GM12878 (cell line): ENCODE measurements at regions not wholly inside any gene's neighbourhood (a gene's known extent, or its start where the extent isn't known, plus 50 kb on each side); places are given as distances from the start of the nearest gene placed in this dataset.

Source experiments
- ATAC-seq: fragments of 200-7000 bp; cut with Tn5 transposase; 3 replicates; pipeline ENCODE4 v1.9.1; 2020; ENCODE audit warnings: mild to moderate bottlenecking, moderate library complexity
- BruUV-seq: library from RNA; stranded (reverse); fragments of 400-500 nt; replicated peaks from 2 replicates; lab custom pipeline; 2021; lab: Mats Ljungman, UMichigan
- CTCF ChIA-PET: fragments of 300-600 bp; sonication (Branson Sonifier 250); formaldehyde crosslinking; extraction: SDS; loops from one replicate; lab custom pipeline; 2021; ENCODE audit warnings: inconsistent platforms; lab: Yijun Ruan, JAX
- POLR2A ChIA-PET: fragments of 350-600 bp; formaldehyde crosslinking; extraction: SDS; loops from one replicate; lab custom pipeline; 2021; ENCODE audit warnings: inconsistent platforms; lab: Charles Lee
- RAD21 ChIA-PET: fragments of 300-600 bp; sonication (Branson Sonifier 250); formaldehyde crosslinking; loops from one replicate; lab custom pipeline; 2023; ENCODE audit warnings: antibody characterized with exemption; ENCODE audit not compliant: unreplicated experiment; lab: Charles Lee
- SMC1A ChIA-PET: fragments of 300-600 bp; sonication (Branson Sonifier 250); formaldehyde crosslinking; loops from one replicate; lab custom pipeline; 2023; ENCODE audit not compliant: unreplicated experiment, uncharacterized antibody; lab: Charles Lee
- DNase-seq: peaks from one replicate; pipeline ENCODE4 v3.0.0-alpha.2; 2011; ENCODE audit warnings: low read depth, low spot score
- FAIRE-seq: peaks from 3 replicates; lab custom pipeline; 2011; peaks lifted over from hg19 to GRCh38; lab: Jason Lieb, UNC
- H2AFZ ChIP-seq: 2 replicates; pipeline ENCODE4 v1.6.0; 2011; ENCODE audit warnings: low read depth, low read length, control low read depth; ENCODE audit not compliant: control insufficient read depth
- H3K27ac ChIP-seq: 2 replicates; pipeline ENCODE4 v1.5.1; 2011; ENCODE audit warnings: control low read depth; ENCODE audit not compliant: control insufficient read depth, insufficient read depth
- H3K27me3 ChIP-seq, 2 experiments: replicated peaks in 1 of 2; 2 replicates each; pipeline versions ENCODE4 v1.6.0 to v1.6.1; 2011; ENCODE audit warnings: low read length in 1 of 2; ENCODE audit not compliant: control insufficient read depth in 2 of 2, insufficient read depth in 2 of 2
- H3K36me3 ChIP-seq, 2 experiments: 2 replicates each; pipeline ENCODE4 v1.5.1; 2011; ENCODE audit warnings: low read length in 1 of 2; ENCODE audit not compliant: control insufficient read depth in 2 of 2, insufficient read depth in 2 of 2
- H3K4me1 ChIP-seq: 2 replicates; pipeline ENCODE4 v1.6.1; 2011; ENCODE audit warnings: mild to moderate bottlenecking, low read length, moderate library complexity, mixed read lengths; ENCODE audit not compliant: control insufficient read depth, insufficient read depth
- H3K4me2 ChIP-seq: 2 replicates; pipeline ENCODE4 v1.6.0; 2011; ENCODE audit warnings: control low read depth; ENCODE audit not compliant: control insufficient read depth, insufficient read depth
- H3K4me3 ChIP-seq: fragments of 200-600 bp; sonication (generic); 2 replicates; pipeline ENCODE4 v1.5.1; 2016
- H3K79me2 ChIP-seq: 2 replicates; pipeline ENCODE4 v1.6.0; 2011; ENCODE audit warnings: low read length; ENCODE audit not compliant: control insufficient read depth, insufficient read depth
- H3K9ac ChIP-seq: 2 replicates; pipeline ENCODE4 v1.8.0; 2011; ENCODE audit warnings: low read length, control low read depth, mixed read lengths; ENCODE audit not compliant: control insufficient read depth, insufficient read depth
- H3K9me3 ChIP-seq: replicated peaks from 3 replicates; pipeline ENCODE4 v1.5.1; 2011; ENCODE audit warnings: mild to moderate bottlenecking, low read length; ENCODE audit not compliant: control insufficient read depth, insufficient read depth
- H4K20me1 ChIP-seq: 2 replicates; pipeline ENCODE4 v1.6.0; 2011; ENCODE audit not compliant: control insufficient read depth, insufficient read depth
- BACH1 ChIP-seq: fragments of 450-650 bp; IDR thresholded peaks from 2 replicates; pipeline ENCODE4 v1.6.1; 2017; ENCODE audit warnings: mild to moderate bottlenecking, borderline replicate concordance
- CBX5 ChIP-seq: sonication (generic); IDR thresholded peaks from 2 replicates; pipeline ENCODE4 v1.6.1; 2016; ENCODE audit warnings: low read depth, moderate library complexity, mild to moderate bottlenecking, inconsistent platforms
- CHD1 ChIP-seq: IDR thresholded peaks from 2 replicates; pipeline ENCODE4 v1.6.1; 2012; ENCODE audit warnings: low read depth, low read length, improper control_type of control experiment
- EGR1 ChIP-seq, 2 experiments: IDR thresholded peaks; 1 replicate in 1 of 2; 2 replicates in 1 of 2; pipeline ENCODE4 v1.6.1; 2011 to 2012; ENCODE audit warnings: low read depth in 2 of 2, low read length in 2 of 2, borderline replicate concordance in 1 of 2, mild to moderate bottlenecking in 1 of 2, moderate library complexity in 1 of 2
- NBN ChIP-seq: fragments of 450-650 bp; IDR thresholded peaks from 2 replicates; pipeline ENCODE4 v1.6.1; 2016
- NR2F1 ChIP-seq: fragments of 450-650 bp; conservative IDR thresholded peaks from 2 replicates; pipeline ENCODE4 v1.6.1; 2017; ENCODE audit warnings: mild to moderate bottlenecking
- RCOR1 ChIP-seq: conservative IDR thresholded peaks from 2 replicates; pipeline ENCODE4 v1.6.1; 2012; ENCODE audit warnings: low read depth, low read length, improper control_type of control experiment
- SMAD1 ChIP-seq: fragments of 450-650 bp; IDR thresholded peaks from 2 replicates; pipeline ENCODE4 v1.6.1; 2018; ENCODE audit warnings: mild to moderate bottlenecking, low read depth; ENCODE audit not compliant: partially characterized antibody
- SUPT20H ChIP-seq: IDR thresholded peaks from 2 replicates; pipeline ENCODE4 v1.6.1; 2011; ENCODE audit warnings: low read depth, mild to moderate bottlenecking, low read length, moderate library complexity, borderline replicate concordance; ENCODE audit not compliant: control insufficient read depth
- ZNF207 ChIP-seq: fragments of 450-650 bp; IDR thresholded peaks from 2 replicates; pipeline ENCODE4 v1.6.1; 2014; ENCODE audit warnings: antibody characterized with exemption, mild to moderate bottlenecking, borderline replicate concordance
- ZNF622 ChIP-seq: fragments of 450-650 bp; IDR thresholded peaks from 2 replicates; pipeline ENCODE4 v1.6.1; 2017; ENCODE audit warnings: mild to moderate bottlenecking, inconsistent platforms
- WGBS: methylation state at CpG from one replicate; pipeline ENCODE4 v1.1.6; 2016; ENCODE audit warnings: low lambda C conversion rate; ENCODE audit not compliant: insufficient replicate concordance, insufficient coverage; ENCODE audit errors: missing lambda C conversion rate; 5-methylcytosine and 5-hydroxymethylcytosine counted together
- in situ Hi-C: fragments of 300-500 bp; cut with MboI; formaldehyde crosslinking; loops from 9 replicates; pipeline ENCODE4 v1.14.3; 2018; ENCODE audit warnings: mixed read lengths
- intact Hi-C: fragments of 100-400 bp; cut with micrococcal nuclease; formaldehyde crosslinking; loops from one replicate; pipeline ENCODE4 v1.14.2; 2022; ENCODE audit not compliant: unreplicated experiment
- TF ChIP-seq, protein P1 (sequence below): IDR thresholded peaks from 2 replicates; pipeline ENCODE4 v1.6.1; 2012; ENCODE audit warnings: improper control_type of control experiment, low read depth, low read length; ENCODE audit not compliant: insufficient replicate concordance
- TF ChIP-seq, protein P2 (sequence below): fragments of 450-650 bp; conservative IDR thresholded peaks from 2 replicates; pipeline ENCODE4 v1.6.1; 2017; ENCODE audit warnings: mild to moderate bottlenecking, moderate library complexity
- TF ChIP-seq, protein P3 (sequence below): IDR thresholded peaks from 2 replicates; pipeline ENCODE4 v1.6.1; 2011; ENCODE audit warnings: mild to moderate bottlenecking, low read depth, low read length, moderate library complexity; ENCODE audit not compliant: insufficient replicate concordance

DNA sequence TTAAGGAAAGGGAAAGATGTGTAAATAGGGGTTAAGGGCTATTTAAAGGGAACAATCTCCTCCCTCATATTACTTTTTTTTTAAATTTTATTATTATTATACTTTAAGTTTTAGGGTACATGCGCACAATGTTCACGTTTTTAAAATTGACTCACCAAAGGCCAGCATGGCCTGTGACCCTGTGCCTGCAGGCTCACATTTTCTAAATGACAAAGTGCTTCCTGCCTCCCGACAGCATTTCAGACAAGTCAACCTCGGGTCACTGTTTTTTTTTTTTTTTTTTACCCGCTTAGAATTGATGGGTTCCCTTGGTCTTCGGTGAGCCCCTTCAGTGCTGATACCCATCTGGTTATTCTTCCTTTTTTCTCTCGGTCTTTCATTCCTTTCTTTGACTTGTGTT is 70.4 kb upstream of the SCAF4 start (continued):
- TF ChIP-seq, protein P1, sequence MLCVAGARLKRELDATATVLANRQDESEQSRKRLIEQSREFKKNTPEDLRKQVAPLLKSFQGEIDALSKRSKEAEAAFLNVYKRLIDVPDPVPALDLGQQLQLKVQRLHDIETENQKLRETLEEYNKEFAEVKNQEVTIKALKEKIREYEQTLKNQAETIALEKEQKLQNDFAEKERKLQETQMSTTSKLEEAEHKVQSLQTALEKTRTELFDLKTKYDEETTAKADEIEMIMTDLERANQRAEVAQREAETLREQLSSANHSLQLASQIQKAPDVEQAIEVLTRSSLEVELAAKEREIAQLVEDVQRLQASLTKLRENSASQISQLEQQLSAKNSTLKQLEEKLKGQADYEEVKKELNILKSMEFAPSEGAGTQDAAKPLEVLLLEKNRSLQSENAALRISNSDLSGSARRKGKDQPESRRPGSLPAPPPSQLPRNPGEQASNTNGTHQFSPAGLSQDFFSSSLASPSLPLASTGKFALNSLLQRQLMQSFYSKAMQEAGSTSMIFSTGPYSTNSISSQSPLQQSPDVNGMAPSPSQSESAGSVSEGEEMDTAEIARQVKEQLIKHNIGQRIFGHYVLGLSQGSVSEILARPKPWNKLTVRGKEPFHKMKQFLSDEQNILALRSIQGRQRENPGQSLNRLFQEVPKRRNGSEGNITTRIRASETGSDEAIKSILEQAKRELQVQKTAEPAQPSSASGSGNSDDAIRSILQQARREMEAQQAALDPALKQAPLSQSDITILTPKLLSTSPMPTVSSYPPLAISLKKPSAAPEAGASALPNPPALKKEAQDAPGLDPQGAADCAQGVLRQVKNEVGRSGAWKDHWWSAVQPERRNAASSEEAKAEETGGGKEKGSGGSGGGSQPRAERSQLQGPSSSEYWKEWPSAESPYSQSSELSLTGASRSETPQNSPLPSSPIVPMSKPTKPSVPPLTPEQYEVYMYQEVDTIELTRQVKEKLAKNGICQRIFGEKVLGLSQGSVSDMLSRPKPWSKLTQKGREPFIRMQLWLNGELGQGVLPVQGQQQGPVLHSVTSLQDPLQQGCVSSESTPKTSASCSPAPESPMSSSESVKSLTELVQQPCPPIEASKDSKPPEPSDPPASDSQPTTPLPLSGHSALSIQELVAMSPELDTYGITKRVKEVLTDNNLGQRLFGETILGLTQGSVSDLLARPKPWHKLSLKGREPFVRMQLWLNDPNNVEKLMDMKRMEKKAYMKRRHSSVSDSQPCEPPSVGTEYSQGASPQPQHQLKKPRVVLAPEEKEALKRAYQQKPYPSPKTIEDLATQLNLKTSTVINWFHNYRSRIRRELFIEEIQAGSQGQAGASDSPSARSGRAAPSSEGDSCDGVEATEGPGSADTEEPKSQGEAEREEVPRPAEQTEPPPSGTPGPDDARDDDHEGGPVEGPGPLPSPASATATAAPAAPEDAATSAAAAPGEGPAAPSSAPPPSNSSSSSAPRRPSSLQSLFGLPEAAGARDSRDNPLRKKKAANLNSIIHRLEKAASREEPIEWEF, result no peak
- TF ChIP-seq CHD1, result no peak
- no peak for TF ChIP-seq ZNF622
- TF ChIP-seq NBN, result no peak
- no peak for TF ChIP-seq NR2F1
- TF ChIP-seq RCOR1, result no peak
- TF ChIP-seq ZNF207, result no peak
- TF ChIP-seq SMAD1, result no peak

DNA sequence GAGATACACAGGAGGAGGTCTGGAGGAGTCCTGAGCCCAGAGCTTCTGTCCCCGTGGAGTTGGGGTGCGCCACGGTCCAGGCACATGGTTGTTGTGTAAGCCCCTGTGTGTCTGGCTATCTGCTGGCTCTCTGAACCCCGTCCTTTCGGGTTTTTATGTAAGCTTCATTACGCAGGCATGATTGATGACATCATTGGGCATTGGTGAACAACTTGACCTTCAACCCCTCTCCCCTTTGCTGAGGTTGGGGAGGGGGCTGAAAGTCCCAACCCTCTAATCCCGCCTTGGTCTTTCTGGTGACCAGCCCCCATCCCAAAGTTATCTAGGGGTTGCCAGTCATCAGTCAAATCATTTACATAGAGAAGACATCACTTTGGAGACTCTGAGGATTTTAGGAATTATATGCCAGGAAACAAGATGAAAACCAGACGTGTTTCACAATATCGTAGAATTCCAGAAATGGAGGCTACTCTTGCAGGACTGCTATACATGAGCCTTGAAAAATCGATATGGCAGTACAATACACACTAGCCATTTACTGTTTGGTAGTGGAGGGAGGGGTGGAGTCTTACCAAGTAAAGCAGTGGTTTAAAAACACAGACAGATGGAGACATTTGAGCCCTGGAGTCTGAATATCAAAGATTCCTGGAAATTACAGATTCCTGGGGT is 69.8 kb upstream of the SCAF4 start:
- ChIA-PET SMC1A (no interaction called here), CTCF (interaction anchor here (1.5 kb wide), 1 partner anchor 16 kb away, joined by 5 read pairs; no protein-coding TSS in a partner anchor), RAD21 (no interaction called here), POLR2A (no interaction called here)
- Histone ChIP-seq H2AFZ (no peak overlapping the region), H3K4me3 (no peak overlapping the region), H3K36me3 (no peaks in the 10 kb centered on the region), H3K9me3 (no peaks in the 10 kb centered on the region), H3K9ac (no peak overlapping the region), H3K4me2 (no peak overlapping the region), H3K4me1 (no peaks in the 10 kb centered on the region), H3K27me3 (no peaks in the 10 kb centered on the region), H4K20me1 (no peaks in the 10 kb centered on the region), H3K79me2 (no peaks in the 10 kb centered on the region), H3K27ac (no peak overlapping the region)
- intact Hi-C loops, result no loop called here
- WGBS, result 40% methylated on average over 10 of the region's 10 CpGs
- no peak for ATAC-seq
- in situ Hi-C loops, result no loop called here
- no TSS peak for BruUV-seq
- no peak for DNase-seq
- no peak for FAIRE-seq
- TF ChIP-seq, protein P2, sequence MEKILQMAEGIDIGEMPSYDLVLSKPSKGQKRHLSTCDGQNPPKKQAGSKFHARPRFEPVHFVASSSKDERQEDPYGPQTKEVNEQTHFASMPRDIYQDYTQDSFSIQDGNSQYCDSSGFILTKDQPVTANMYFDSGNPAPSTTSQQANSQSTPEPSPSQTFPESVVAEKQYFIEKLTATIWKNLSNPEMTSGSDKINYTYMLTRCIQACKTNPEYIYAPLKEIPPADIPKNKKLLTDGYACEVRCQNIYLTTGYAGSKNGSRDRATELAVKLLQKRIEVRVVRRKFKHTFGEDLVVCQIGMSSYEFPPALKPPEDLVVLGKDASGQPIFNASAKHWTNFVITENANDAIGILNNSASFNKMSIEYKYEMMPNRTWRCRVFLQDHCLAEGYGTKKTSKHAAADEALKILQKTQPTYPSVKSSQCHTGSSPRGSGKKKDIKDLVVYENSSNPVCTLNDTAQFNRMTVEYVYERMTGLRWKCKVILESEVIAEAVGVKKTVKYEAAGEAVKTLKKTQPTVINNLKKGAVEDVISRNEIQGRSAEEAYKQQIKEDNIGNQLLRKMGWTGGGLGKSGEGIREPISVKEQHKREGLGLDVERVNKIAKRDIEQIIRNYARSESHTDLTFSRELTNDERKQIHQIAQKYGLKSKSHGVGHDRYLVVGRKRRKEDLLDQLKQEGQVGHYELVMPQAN, result no peak
- TF ChIP-seq CBX5 (no peak), BACH1 (no peak), SUPT20H (no peak), CHD1 (no peak), EGR1 (IDR thresholded peaks at IDR 0.05; ENCODE audit: borderline replicate concordance in 1 of 2, low read depth in 2 of 2, low read length in 2 of 2) (no peak)
- TF ChIP-seq, protein P3, sequence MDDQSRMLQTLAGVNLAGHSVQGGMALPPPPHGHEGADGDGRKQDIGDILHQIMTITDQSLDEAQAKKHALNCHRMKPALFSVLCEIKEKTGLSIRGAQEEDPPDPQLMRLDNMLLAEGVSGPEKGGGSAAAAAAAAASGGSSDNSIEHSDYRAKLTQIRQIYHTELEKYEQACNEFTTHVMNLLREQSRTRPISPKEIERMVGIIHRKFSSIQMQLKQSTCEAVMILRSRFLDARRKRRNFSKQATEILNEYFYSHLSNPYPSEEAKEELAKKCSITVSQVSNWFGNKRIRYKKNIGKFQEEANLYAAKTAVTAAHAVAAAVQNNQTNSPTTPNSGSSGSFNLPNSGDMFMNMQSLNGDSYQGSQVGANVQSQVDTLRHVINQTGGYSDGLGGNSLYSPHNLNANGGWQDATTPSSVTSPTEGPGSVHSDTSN, result no peak
